WTC11 (cell line): ENCODE measurements at regions not wholly inside any gene's neighbourhood (a gene's known extent, or its start where the extent isn't known, plus 50 kb on each side); places are given as distances from the start of the nearest gene placed in this dataset.

Experiments used
- ATAC-seq: fragments of 200-7000 bp; cut with Tn5 transposase; 2 replicates; pipeline ENCODE4 v1.10.0; 2021; ENCODE audit warnings: mild to moderate bottlenecking, moderate library complexity
- CTCF ChIA-PET: fragments of 300-600 bp; sonication (Branson Sonifier 250); formaldehyde crosslinking; loops from one replicate; lab custom pipeline; 2021; ENCODE audit warnings: antibody characterized with exemption; lab: Charles Lee
- POLR2A ChIA-PET: fragments of 350-600 bp; sonication (Branson Sonifier 250); formaldehyde crosslinking; loops from one replicate; lab custom pipeline; 2021; ENCODE audit warnings: antibody characterized with exemption; lab: Charles Lee
- DNase-seq: peaks from one replicate; pipeline ENCODE4 v3.0.0; 2021; ENCODE audit warnings: low spot score
- H3K27ac Mint-ChIP-seq: 2 replicates; pipeline ENCODE4 v1.8.0; 2021; ENCODE audit warnings: mixed read lengths
- H3K27me3 Mint-ChIP-seq: 2 replicates; pipeline ENCODE4 v1.8.0; 2021; ENCODE audit warnings: low read depth, mild to moderate bottlenecking, moderate library complexity, mixed read lengths
- H3K36me3 Mint-ChIP-seq: 2 replicates; pipeline ENCODE4 v1.8.0; 2021; ENCODE audit warnings: mixed read lengths
- H3K4me1 Mint-ChIP-seq: 2 replicates; pipeline ENCODE4 v1.8.0; 2022; ENCODE audit warnings: mixed read lengths
- H3K4me3 Mint-ChIP-seq: 2 replicates; pipeline ENCODE4 v1.8.0; 2021; ENCODE audit warnings: mild to moderate bottlenecking, moderate library complexity, mixed read lengths
- H3K9me3 Mint-ChIP-seq: 2 replicates; pipeline ENCODE4 v1.8.0; 2021; ENCODE audit warnings: mixed read lengths
- CREB1 ChIP-seq: sonication (generic); formaldehyde crosslinking; IDR thresholded peaks from 2 replicates; pipeline ENCODE4 v1.8.0; 2023; ENCODE audit warnings: mild to moderate bottlenecking, missing genetic modification reagents
- FOXP1 ChIP-seq: sonication (generic); formaldehyde crosslinking; IDR thresholded peaks from 2 replicates; pipeline ENCODE4 v1.8.0; 2022; ENCODE audit warnings: missing genetic modification reagents, mild to moderate bottlenecking, moderate library complexity, borderline replicate concordance
- MXD4 ChIP-seq: fragments of 250-450 bp; sonication (Bioruptor Pico); IDR thresholded peaks from 2 replicates; pipeline ENCODE4 v1.8.0; 2021; ENCODE audit warnings: mild to moderate bottlenecking, moderate library complexity, borderline replicate concordance
- RELA ChIP-seq: sonication (generic); formaldehyde crosslinking; IDR thresholded peaks from 2 replicates; pipeline ENCODE4 v1.8.1; 2022; ENCODE audit warnings: missing genetic modification reagents, mild to moderate bottlenecking, borderline replicate concordance
- TCF7 ChIP-seq: sonication (generic); formaldehyde crosslinking; IDR thresholded peaks from 2 replicates; pipeline ENCODE4 v1.8.0; 2022; ENCODE audit warnings: mild to moderate bottlenecking, low read depth, missing genetic modification reagents, moderate library complexity
- TEAD1 ChIP-seq: sonication (generic); formaldehyde crosslinking; IDR thresholded peaks from 2 replicates; pipeline ENCODE4 v1.8.0; 2022; ENCODE audit warnings: mild to moderate bottlenecking, missing genetic modification reagents
- TEAD4 ChIP-seq: sonication (generic); formaldehyde crosslinking; IDR thresholded peaks from 2 replicates; pipeline ENCODE4 v1.8.0; 2022; ENCODE audit warnings: mild to moderate bottlenecking, missing genetic modification reagents
- ZNF138 ChIP-seq: sonication (generic); formaldehyde crosslinking; conservative IDR thresholded peaks from 2 replicates; pipeline ENCODE4 v1.8.1; 2022; ENCODE audit warnings: mild to moderate bottlenecking, moderate library complexity, missing genetic modification reagents
- ZNF219 ChIP-seq: sonication (generic); formaldehyde crosslinking; IDR thresholded peaks from 2 replicates; pipeline ENCODE4 v1.8.0; 2023; ENCODE audit warnings: missing genetic modification reagents, mild to moderate bottlenecking, borderline replicate concordance
- ZNF416 ChIP-seq: fragments of 250-450 bp; sonication (Bioruptor Pico); IDR thresholded peaks from 2 replicates; pipeline ENCODE4 v1.9.0; 2021; ENCODE audit warnings: mild to moderate bottlenecking, inconsistent platforms
- TF ChIP-seq, protein P1 (sequence below): fragments of 250-450 bp; sonication (Bioruptor Pico); IDR thresholded peaks from 2 replicates; pipeline ENCODE4 v2.1.2; 2022; ENCODE audit warnings: mild to moderate bottlenecking, moderate library complexity
- TF ChIP-seq, protein P2 (sequence below): sonication (generic); formaldehyde crosslinking; IDR thresholded peaks from 2 replicates; pipeline ENCODE4 v1.8.0; 2022; ENCODE audit warnings: mild to moderate bottlenecking, missing genetic modification reagents
- TF ChIP-seq, protein P3 (sequence below): fragments of 250-450 bp; sonication (Bioruptor Pico); IDR thresholded peaks from 2 replicates; pipeline ENCODE4 v1.9.0; 2021; ENCODE audit warnings: mild to moderate bottlenecking, borderline replicate concordance
- TF ChIP-seq, protein P4 (sequence below): sonication (generic); formaldehyde crosslinking; IDR thresholded peaks from 2 replicates; pipeline ENCODE4 v1.8.1; 2022; ENCODE audit warnings: low read depth, mild to moderate bottlenecking, moderate library complexity, missing genetic modification reagents, borderline replicate concordance
- TF ChIP-seq, protein P5 (sequence below): sonication (generic); formaldehyde crosslinking; IDR thresholded peaks from 2 replicates; pipeline ENCODE4 v1.8.1; 2023; ENCODE audit warnings: mild to moderate bottlenecking, moderate library complexity, missing genetic modification reagents
- TF ChIP-seq, protein P6 (sequence below): sonication (generic); formaldehyde crosslinking; IDR thresholded peaks from 2 replicates; pipeline ENCODE4 v1.8.1; 2023; ENCODE audit warnings: mild to moderate bottlenecking, missing genetic modification reagents, borderline replicate concordance
- TF ChIP-seq, protein P7 (sequence below): sonication (generic); formaldehyde crosslinking; IDR thresholded peaks from 2 replicates; pipeline ENCODE4 v1.8.0; 2022; ENCODE audit warnings: mild to moderate bottlenecking, missing genetic modification reagents

DNA sequence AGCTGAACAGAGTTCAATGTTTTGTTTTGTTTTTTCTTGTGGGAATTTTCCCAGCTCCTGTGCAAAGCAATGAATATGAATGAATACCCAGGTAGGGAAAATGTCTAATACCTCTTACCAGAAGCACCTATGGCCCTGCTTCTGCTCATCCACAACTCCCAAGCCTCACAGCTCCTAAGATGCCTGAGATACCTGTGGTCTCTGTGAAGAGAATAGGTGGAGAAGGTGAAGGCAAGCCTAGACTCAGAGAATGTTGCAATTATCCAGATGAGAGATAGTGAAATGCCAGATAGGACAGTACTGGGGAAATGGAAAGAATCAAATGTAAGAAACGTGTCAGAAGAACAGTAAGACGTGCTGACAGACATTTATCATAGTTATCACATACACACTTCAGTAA lies 70.2 kb upstream of the NOCT start:
- POLR2A ChIA-PET = no interaction called here
- DNase-seq = no peak
- Mint-ChIP-seq H3K27me3 (no peaks in the 10 kb centered on the region), H3K27ac (no peak overlapping the region), H3K36me3 (no peaks in the 10 kb centered on the region), H3K4me3 (no peak overlapping the region), H3K4me1 (peaks cover 11% of the 10 kb centered on the region), H3K9me3 (no peaks in the 10 kb centered on the region)
- no peak for ATAC-seq
- CTCF ChIA-PET = no interaction called here
- TF ChIP-seq, protein P1, sequence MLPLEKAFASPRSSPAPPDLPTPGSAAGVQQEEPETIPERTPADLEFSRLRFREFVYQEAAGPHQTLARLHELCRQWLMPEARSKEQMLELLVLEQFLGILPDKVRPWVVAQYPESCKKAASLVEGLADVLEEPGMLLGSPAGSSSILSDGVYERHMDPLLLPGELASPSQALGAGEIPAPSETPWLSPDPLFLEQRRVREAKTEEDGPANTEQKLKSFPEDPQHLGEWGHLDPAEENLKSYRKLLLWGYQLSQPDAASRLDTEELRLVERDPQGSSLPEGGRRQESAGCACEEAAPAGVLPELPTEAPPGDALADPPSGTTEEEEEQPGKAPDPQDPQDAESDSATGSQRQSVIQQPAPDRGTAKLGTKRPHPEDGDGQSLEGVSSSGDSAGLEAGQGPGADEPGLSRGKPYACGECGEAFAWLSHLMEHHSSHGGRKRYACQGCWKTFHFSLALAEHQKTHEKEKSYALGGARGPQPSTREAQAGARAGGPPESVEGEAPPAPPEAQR (CRISPR knock-in tag) = no peak
- TF ChIP-seq ZNF219 (CRISPR knock-in tag) (no peak), ZNF416 (CRISPR knock-in tag) (no peak)
- TF ChIP-seq, protein P2, sequence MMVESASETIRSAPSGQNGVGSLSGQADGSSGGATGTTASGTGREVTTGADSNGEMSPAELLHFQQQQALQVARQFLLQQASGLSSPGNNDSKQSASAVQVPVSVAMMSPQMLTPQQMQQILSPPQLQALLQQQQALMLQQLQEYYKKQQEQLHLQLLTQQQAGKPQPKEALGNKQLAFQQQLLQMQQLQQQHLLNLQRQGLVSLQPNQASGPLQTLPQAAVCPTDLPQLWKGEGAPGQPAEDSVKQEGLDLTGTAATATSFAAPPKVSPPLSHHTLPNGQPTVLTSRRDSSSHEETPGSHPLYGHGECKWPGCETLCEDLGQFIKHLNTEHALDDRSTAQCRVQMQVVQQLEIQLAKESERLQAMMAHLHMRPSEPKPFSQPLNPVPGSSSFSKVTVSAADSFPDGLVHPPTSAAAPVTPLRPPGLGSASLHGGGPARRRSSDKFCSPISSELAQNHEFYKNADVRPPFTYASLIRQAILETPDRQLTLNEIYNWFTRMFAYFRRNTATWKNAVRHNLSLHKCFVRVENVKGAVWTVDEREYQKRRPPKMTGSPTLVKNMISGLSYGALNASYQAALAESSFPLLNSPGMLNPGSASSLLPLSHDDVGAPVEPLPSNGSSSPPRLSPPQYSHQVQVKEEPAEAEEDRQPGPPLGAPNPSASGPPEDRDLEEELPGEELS (CRISPR knock-in tag) = no peak
- TF ChIP-seq, protein P3, sequence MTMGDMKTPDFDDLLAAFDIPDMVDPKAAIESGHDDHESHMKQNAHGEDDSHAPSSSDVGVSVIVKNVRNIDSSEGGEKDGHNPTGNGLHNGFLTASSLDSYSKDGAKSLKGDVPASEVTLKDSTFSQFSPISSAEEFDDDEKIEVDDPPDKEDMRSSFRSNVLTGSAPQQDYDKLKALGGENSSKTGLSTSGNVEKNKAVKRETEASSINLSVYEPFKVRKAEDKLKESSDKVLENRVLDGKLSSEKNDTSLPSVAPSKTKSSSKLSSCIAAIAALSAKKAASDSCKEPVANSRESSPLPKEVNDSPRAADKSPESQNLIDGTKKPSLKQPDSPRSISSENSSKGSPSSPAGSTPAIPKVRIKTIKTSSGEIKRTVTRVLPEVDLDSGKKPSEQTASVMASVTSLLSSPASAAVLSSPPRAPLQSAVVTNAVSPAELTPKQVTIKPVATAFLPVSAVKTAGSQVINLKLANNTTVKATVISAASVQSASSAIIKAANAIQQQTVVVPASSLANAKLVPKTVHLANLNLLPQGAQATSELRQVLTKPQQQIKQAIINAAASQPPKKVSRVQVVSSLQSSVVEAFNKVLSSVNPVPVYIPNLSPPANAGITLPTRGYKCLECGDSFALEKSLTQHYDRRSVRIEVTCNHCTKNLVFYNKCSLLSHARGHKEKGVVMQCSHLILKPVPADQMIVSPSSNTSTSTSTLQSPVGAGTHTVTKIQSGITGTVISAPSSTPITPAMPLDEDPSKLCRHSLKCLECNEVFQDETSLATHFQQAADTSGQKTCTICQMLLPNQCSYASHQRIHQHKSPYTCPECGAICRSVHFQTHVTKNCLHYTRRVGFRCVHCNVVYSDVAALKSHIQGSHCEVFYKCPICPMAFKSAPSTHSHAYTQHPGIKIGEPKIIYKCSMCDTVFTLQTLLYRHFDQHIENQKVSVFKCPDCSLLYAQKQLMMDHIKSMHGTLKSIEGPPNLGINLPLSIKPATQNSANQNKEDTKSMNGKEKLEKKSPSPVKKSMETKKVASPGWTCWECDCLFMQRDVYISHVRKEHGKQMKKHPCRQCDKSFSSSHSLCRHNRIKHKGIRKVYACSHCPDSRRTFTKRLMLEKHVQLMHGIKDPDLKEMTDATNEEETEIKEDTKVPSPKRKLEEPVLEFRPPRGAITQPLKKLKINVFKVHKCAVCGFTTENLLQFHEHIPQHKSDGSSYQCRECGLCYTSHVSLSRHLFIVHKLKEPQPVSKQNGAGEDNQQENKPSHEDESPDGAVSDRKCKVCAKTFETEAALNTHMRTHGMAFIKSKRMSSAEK = no peak
- TF ChIP-seq, all 79 proteins: peak for 0

DNA sequence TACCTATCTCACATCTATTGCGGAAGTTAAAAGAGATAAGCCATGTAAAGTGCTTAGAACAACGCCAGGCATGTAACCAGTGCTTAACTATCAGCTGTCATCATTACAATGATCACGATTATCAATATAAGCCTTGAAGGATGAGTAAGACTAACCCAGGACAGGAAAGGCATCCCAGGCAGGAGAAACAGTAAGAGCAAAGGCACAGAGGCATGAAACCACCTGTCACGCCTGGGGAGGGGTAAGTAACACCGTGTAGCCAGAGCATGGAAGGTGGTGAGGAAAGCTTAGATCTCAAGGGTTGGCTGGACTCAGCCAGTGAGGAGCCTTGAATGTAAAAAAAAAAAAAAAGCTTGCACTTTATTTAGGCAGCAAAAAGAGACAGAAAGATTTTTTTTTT lies 71.7 kb upstream of the NOCT start:
- no peak overlapping the region for H3K27ac Mint-ChIP-seq
- no peaks in the 10 kb centered on the region for H3K36me3 Mint-ChIP-seq
- H3K27me3 Mint-ChIP-seq = no peaks in the 10 kb centered on the region
- CTCF ChIA-PET = no interaction called here
- no peak for DNase-seq
- no peaks in the 10 kb centered on the region for H3K9me3 Mint-ChIP-seq
- POLR2A ChIA-PET = interaction anchor here (0.7 kb wide), 1 partner anchor 169 kb away, joined by 3 read pairs; no protein-coding TSS in a partner anchor
- H3K4me1 Mint-ChIP-seq = peaks cover 18% of the 10 kb centered on the region
- H3K4me3 Mint-ChIP-seq = no peak overlapping the region
- no peak for ATAC-seq
- TF ChIP-seq, protein P4, sequence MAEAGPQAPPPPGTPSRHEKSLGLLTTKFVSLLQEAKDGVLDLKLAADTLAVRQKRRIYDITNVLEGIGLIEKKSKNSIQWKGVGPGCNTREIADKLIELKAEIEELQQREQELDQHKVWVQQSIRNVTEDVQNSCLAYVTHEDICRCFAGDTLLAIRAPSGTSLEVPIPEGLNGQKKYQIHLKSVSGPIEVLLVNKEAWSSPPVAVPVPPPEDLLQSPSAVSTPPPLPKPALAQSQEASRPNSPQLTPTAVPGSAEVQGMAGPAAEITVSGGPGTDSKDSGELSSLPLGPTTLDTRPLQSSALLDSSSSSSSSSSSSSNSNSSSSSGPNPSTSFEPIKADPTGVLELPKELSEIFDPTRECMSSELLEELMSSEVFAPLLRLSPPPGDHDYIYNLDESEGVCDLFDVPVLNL (CRISPR knock-in tag) = no peak
- TF ChIP-seq TCF7 (CRISPR knock-in tag) (no peak), CREB1 (CRISPR knock-in tag) (no peak), FOXP1 (CRISPR knock-in tag) (no peak), ZNF138 (CRISPR knock-in tag) (no peak), RELA (no peak), TEAD4 (CRISPR knock-in tag) (no peak), MXD4 (CRISPR knock-in tag) (no peak), TEAD1 (CRISPR knock-in tag) (no peak), ZNF219 (CRISPR knock-in tag) (no peak)
- TF ChIP-seq, protein P5, sequence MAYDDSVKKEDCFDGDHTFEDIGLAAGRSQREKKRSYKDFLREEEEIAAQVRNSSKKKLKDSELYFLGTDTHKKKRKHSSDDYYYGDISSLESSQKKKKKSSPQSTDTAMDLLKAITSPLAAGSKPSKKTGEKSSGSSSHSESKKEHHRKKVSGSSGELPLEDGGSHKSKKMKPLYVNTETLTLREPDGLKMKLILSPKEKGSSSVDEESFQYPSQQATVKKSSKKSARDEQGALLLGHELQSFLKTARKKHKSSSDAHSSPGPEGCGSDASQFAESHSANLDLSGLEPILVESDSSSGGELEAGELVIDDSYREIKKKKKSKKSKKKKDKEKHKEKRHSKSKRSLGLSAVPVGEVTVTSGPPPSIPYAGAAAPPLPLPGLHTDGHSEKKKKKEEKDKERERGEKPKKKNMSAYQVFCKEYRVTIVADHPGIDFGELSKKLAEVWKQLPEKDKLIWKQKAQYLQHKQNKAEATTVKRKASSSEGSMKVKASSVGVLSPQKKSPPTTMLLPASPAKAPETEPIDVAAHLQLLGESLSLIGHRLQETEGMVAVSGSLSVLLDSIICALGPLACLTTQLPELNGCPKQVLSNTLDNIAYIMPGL = no peak
- TF ChIP-seq, protein P6, sequence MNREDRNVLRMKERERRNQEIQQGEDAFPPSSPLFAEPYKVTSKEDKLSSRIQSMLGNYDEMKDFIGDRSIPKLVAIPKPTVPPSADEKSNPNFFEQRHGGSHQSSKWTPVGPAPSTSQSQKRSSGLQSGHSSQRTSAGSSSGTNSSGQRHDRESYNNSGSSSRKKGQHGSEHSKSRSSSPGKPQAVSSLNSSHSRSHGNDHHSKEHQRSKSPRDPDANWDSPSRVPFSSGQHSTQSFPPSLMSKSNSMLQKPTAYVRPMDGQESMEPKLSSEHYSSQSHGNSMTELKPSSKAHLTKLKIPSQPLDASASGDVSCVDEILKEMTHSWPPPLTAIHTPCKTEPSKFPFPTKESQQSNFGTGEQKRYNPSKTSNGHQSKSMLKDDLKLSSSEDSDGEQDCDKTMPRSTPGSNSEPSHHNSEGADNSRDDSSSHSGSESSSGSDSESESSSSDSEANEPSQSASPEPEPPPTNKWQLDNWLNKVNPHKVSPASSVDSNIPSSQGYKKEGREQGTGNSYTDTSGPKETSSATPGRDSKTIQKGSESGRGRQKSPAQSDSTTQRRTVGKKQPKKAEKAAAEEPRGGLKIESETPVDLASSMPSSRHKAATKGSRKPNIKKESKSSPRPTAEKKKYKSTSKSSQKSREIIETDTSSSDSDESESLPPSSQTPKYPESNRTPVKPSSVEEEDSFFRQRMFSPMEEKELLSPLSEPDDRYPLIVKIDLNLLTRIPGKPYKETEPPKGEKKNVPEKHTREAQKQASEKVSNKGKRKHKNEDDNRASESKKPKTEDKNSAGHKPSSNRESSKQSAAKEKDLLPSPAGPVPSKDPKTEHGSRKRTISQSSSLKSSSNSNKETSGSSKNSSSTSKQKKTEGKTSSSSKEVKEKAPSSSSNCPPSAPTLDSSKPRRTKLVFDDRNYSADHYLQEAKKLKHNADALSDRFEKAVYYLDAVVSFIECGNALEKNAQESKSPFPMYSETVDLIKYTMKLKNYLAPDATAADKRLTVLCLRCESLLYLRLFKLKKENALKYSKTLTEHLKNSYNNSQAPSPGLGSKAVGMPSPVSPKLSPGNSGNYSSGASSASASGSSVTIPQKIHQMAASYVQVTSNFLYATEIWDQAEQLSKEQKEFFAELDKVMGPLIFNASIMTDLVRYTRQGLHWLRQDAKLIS = no peak
- TF ChIP-seq, protein P7, sequence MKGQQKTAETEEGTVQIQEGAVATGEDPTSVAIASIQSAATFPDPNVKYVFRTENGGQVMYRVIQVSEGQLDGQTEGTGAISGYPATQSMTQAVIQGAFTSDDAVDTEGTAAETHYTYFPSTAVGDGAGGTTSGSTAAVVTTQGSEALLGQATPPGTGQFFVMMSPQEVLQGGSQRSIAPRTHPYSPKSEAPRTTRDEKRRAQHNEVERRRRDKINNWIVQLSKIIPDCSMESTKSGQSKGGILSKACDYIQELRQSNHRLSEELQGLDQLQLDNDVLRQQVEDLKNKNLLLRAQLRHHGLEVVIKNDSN (CRISPR knock-in tag) = no peak
- TF ChIP-seq, protein P1 (CRISPR knock-in tag) = no peak
